ENCODE measurements at regions not wholly inside any gene's neighbourhood (a gene's known extent, or its start where the extent isn't known, plus 50 kb on each side); places are given as distances from the start of the nearest gene placed in this dataset.

DNA sequence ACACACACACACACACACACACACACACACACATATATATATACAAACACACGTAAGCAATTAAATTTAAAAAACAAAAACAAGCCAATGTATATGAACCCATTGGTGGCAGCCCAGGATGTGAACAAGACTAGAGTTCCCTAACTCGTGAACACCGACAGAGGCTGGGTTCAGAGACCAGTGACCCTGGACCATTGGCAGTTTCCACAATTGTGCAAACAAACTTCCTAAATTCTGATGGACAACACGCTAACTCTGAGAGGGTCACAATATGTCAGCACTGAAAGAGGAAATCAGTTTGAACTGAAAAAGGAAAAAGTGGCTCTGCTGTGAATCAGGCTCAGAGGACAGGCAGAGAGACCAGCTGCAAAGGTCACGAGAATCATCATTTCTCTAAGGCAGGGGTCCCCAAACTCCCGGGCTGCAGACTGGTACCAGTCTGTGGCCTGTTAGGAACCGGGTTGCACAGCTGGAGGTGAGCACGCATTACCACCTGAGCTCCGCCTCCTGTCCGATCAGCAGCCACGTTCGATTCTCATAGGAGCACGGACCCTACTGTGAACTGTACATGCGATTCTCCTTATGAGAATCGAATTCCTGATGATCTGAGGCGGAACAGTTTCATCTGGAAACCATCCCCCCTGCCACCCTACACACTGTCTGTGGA, 50.5 kb upstream of the ERO1B start:
- TF ChIP-seq CTCF (IDR thresholded peaks at IDR 0.05; ENCODE audit: control extremely low read depth in 1 of 3, insufficient read depth in 1 of 3, low read depth in 1 of 3, low read length in 3 of 3) (no peak), ATF2 (IDR thresholded peaks at IDR 0.05; ENCODE audit: low read length) (no peak), CHD2 (IDR thresholded peaks at IDR 0.05; ENCODE audit: low read length) (no peak), JUN (IDR thresholded peaks at IDR 0.05; ENCODE audit: low read depth, low read length) (no peak), BACH1 (IDR thresholded peaks at IDR 0.05; ENCODE audit: low read length) (no peak), POLR2AphosphoS5 (IDR thresholded peaks at IDR 0.05; ENCODE audit: low read depth, low read length) (no peak), RNF2 (IDR thresholded peaks at IDR 0.05; ENCODE audit: borderline replicate concordance, low read depth, low read length, missing control alignments, poor library complexity, severe bottlenecking) (no peak), RAD21 (IDR thresholded peaks at IDR 0.05 in 1 of 2, conservative IDR thresholded peaks at IDR 0.05 in 1 of 2; ENCODE audit: low read depth in 2 of 2, low read length in 2 of 2) (no peak), CBX8 (IDR thresholded peaks at IDR 0.05; ENCODE audit: borderline replicate concordance, low read depth, low read length) (no peak), TAF1 (IDR thresholded peaks at IDR 0.05; ENCODE audit: low read depth, low read length) (no peak), KDM5A (IDR thresholded peaks at IDR 0.05; ENCODE audit: low read length) (no peak), HDAC6 (IDR thresholded peaks at IDR 0.05; ENCODE audit: low read depth, low read length) (no peak)
